Coronary artery (tissue), 2 donors: ENCODE measurements at regions not wholly inside any gene's neighbourhood (a gene's known extent, or its start where the extent isn't known, plus 50 kb on each side); places are given as distances from the start of the nearest gene placed in this dataset.

Experiments
- DNase-seq: peaks from one replicate; pipeline ENCODE4 v3.0.0-alpha.2; 2017; ENCODE audit warnings: low spot score
- H3K27ac ChIP-seq, 2 donors: fragments of 200-600 bp; sonication (generic); one replicate each; pipeline ENCODE4 v1.5.1; 2016 to 2019
- H3K4me3 ChIP-seq: fragments of 200-600 bp; sonication (generic); 2 replicates; pipeline ENCODE4 v1.5.1; 2016; ENCODE audit warnings: mild to moderate bottlenecking, moderate library complexity
- TF ChIP-seq, protein P1 (sequence below): fragments of 200-600 bp; sonication (generic); IDR thresholded peaks from one replicate; pipeline ENCODE4 v1.5.1; 2019; ENCODE audit warnings: antibody characterized with exemption

DNA sequence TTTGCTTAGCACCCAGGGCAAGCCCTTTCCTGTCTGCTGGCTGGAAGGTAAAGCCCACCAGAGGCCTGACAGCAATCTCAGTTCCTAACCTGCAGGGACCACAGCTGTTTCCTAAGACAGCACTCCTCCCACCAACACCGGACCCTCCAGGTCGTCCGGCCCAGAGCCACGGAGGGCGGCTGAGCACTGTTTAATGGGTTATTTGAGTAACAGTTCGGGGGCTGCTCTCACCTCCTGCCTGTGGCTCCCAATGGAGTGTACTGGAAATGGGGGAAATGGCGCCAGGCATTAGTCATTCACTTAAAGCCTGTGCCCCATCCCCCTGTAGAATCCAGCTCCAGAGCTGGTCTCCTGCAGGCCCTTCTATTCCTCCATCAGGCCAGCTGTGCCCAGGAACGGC lies 81.6 kb upstream of the ADRA2C start:
- no peak overlapping the region for H3K4me3 ChIP-seq
- no peak overlapping the region for H3K27ac ChIP-seq
- TF ChIP-seq, protein P1, sequence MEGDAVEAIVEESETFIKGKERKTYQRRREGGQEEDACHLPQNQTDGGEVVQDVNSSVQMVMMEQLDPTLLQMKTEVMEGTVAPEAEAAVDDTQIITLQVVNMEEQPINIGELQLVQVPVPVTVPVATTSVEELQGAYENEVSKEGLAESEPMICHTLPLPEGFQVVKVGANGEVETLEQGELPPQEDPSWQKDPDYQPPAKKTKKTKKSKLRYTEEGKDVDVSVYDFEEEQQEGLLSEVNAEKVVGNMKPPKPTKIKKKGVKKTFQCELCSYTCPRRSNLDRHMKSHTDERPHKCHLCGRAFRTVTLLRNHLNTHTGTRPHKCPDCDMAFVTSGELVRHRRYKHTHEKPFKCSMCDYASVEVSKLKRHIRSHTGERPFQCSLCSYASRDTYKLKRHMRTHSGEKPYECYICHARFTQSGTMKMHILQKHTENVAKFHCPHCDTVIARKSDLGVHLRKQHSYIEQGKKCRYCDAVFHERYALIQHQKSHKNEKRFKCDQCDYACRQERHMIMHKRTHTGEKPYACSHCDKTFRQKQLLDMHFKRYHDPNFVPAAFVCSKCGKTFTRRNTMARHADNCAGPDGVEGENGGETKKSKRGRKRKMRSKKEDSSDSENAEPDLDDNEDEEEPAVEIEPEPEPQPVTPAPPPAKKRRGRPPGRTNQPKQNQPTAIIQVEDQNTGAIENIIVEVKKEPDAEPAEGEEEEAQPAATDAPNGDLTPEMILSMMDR: no peak
- no peak for DNase-seq

DNA sequence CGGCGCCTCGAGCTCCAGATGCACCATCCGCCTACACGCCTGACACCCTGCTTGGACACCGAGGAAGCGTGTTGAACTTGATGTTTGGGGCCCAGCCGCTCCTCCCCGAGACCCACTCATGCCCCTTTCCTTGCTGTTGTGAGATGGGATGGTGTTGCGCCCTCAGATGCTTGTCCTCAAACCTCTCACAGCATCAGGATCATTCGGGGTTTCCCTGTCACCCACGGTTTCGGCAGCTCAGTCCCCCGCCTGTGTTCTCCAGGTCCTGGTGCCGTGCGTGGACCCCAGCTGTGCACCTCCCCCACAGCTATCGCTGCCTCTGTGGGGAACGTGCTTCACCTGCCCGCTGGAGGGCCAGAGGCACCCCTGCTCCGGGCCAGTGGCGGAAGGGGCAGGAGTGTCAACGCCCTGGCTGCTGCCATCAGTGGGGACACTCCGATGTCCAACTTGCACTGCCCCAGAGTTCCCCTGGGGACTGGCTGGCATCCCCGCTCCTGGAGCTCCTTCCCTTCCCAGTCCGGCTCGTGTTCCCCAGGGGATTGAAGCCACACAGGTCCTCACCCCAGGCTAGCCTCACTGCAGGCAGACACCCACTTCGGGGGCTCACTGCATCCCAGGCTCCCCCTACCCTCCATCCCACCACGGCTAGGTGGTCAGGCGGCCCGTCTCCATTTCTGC lies 82.3 kb upstream of the ADRA2C start:
- no peak for DNase-seq
- Histone ChIP-seq H3K27ac (no peak overlapping the region), H3K4me3 (no peak overlapping the region)
- TF ChIP-seq, protein P1: no peak

DNA sequence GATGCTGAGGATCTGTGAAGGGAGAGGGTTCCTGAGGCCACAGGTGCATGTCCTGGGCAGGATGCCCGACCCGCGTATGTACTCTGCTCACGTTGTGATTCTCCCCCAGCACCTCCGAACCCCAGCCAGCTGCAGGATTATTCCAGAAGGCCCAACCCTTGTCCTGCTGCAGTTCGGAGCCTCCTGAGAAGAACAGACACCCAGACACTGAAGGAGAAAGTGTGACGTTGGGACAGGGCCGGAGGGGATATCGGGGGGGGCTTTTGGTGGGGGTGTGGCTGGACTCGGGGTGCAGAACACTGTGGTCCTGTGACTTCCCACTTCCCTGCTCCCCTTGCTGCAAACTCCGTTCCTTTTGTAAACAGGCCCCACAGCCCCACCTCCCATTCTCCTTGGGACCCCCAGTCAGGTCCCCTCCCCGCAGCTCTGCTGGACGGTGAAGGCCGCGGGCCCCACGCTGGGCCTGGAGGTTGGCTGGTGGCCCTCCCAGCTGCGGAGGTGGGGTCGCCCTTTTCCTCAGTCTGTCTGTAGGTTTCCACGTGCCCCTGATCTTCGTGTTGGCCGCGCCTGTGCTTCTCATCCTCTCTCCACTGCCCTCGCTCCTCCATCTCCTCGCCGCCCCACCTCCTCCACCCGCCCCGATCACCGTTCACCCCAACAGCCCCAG lies 83.0 kb upstream of the ADRA2C start:
- Histone ChIP-seq H3K27ac (no peak overlapping the region), H3K4me3 (no peak overlapping the region)
- TF ChIP-seq, protein P1: no peak
- no peak for DNase-seq

DNA sequence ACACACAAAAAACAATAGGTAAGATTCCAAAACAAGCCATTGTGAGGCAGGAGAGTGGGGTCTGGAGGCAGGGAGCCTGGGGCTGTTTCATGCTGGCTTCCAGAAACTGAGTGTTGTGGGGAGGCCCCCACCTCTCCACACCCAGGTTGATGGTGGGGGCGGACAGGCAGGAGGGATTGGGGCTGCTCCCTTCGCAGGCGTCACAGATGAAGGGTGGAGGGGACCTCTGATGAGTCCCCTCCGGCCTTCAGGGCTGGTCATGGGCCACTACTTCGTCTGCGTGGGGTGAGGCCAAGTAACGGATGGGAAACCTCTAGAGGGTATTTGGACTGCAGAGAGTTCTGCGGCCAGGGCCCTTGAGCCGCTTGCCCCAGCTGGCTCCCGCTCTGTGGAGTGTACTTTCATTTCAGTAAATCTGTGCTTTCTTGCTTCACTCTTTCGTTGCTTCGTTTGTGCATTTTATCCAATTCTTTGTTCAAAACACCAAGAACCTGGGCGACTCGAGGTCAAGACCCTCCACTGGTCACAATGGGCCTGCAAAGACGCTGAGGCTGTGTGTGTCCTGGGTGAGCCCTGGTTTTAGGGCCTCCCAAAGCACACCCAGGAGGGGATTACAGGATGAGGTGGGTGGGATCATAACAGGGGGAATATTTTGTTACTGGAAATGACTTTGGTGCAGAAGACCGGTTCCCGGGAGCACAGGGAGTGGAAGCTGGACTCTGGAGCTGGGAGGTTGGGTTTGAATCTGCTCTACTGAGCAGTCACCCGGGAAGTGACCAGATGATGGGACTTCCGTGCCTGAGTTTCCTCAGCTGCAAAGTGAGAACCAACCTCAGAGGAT lies 83.7 kb upstream of the ADRA2C start:
- DNase-seq: no peak
- TF ChIP-seq, protein P1: no peak
- Histone ChIP-seq H3K4me3 (no peak overlapping the region), H3K27ac (no peak overlapping the region)

DNA sequence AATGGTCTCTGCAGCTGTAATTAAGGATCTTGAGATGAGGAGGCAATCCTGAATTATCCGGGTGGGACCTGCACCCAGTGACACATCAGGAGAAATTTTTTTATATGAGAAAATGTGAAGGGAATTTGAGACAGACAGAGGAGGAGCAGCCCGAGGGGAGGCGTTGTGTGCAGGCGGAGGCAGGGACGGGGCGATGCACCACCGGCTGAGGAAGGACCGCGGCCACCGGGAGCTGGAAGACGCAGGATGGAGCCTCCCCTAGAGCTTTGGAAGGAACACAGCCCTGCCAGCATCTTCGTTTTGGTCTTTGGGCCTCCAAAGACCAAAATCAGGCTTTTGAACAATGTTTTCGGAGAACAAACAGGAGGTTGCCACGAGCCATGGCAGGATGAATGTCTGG lies 85.0 kb upstream of the ADRA2C start:
- TF ChIP-seq, protein P1: no peak
- DNase-seq: no peak
- H3K27ac ChIP-seq: no peak overlapping the region
- no peak overlapping the region for H3K4me3 ChIP-seq

DNA sequence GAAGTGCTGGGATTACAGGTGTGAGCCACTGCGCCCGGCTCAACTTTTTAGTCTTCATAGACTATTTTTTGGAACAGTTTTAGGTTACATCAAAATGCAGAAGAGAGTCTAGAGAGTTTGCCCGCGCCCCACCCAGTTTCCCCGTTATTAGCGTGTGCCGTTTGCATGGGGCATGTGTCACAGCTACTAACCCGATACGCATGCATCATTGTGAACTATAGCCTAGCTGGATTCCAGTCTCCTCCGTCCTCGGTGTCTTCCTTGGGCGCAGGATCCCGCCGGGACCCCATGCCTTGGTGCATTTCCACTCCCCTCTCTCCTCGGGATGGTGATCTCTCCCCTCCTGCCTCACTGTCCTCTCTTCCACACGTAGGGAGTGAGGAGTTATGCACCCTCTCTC lies 85.5 kb upstream of the ADRA2C start:
- H3K27ac ChIP-seq: no peak overlapping the region
- H3K4me3 ChIP-seq: no peak overlapping the region
- DNase-seq: no peak
- TF ChIP-seq, protein P1: no peak
